Activated CD4-positive, alpha-beta T cell treated with anti-CD3 and anti-CD28 coated beads, Interleukin-2, amount 10 ng/mL, durations not matched to agents 24 days and 14 days (primary cell): ENCODE measurements at regions not wholly inside any gene's neighbourhood (a gene's known extent, or its start where the extent isn't known, plus 50 kb on each side); places are given as distances from the start of the nearest gene placed in this dataset.

ENCODE experiments used
- DNase-seq: peaks from one replicate; pipeline ENCODE4 v3.0.0; 2022
- H3K27ac Mint-ChIP-seq: one replicate; pipeline ENCODE4 v1.8.0; 2022; ENCODE audit warnings: mild to moderate bottlenecking, mixed read lengths
- H3K27me3 Mint-ChIP-seq: one replicate; pipeline ENCODE4 v1.8.0; 2022; ENCODE audit warnings: mixed read lengths
- H3K36me3 Mint-ChIP-seq: one replicate; pipeline ENCODE4 v1.8.0; 2022; ENCODE audit warnings: low read depth, mild to moderate bottlenecking, mixed read lengths
- H3K4me1 Mint-ChIP-seq: one replicate; pipeline ENCODE4 v1.8.0; 2021; ENCODE audit warnings: mixed read lengths
- H3K4me3 Mint-ChIP-seq: one replicate; pipeline ENCODE4 v1.8.0; 2022; ENCODE audit warnings: mild to moderate bottlenecking, moderate library complexity, mixed read lengths
- H3K9me3 Mint-ChIP-seq: one replicate; pipeline ENCODE4 v1.8.0; 2021; ENCODE audit warnings: mixed read lengths
- intact Hi-C: fragments of 100-400 bp; cut with micrococcal nuclease; formaldehyde crosslinking; loops from one replicate; pipeline ENCODE4 v1.15.1; 2023

DNA sequence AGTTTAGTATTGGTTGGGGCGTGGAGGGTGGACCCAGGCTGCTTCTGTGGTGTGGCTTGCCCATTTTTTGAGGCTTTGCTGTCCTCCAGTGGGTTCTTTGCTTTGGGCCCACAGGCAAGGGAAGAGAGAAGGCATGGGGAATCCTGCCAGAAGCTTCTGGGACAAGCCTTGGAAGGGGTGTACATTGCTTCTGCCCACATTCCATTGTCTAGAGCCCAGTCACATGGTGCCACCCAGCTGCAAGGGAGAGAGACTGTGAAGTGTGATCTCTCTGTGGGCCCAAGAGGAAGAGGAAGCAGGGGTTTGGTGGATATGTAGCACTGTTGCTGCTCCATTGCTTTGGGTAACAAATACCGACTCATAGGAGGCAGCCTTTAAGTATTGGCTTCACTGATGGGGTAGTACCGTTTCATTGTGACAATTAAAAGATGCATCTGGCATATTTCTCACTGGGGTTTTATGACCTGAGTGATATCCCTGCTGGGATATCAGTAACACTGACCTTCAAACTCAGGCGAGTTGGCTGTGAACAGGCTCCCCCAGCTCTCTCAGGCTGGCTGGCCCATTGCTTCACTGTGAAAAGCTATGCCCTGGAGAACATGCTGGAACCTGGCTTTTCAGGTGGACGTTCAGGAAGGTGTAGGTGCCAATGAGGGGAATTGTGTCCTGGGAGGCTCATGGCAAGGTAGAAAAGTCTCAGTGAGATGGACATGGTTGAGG is 85.9 kb downstream of the CLDN34 start:
- intact Hi-C loops: no loop called here
- H3K9me3 Mint-ChIP-seq: no peaks in the 10 kb centered on the region
- no peak for DNase-seq
- H3K4me3 Mint-ChIP-seq: no peak overlapping the region
- peaks cover 2% of the 10 kb centered on the region for H3K36me3 Mint-ChIP-seq
- H3K27ac Mint-ChIP-seq: no peak overlapping the region
- no peaks in the 10 kb centered on the region for H3K27me3 Mint-ChIP-seq
- H3K4me1 Mint-ChIP-seq: peaks cover 8% of the 10 kb centered on the region

GRCh38 chrX:10054396-10054795 is 87.2 kb downstream of the CLDN34 start:
- intact Hi-C loops: no loop called here
- no peak for DNase-seq
- Mint-ChIP-seq H3K27ac (no peak overlapping the region), H3K4me3 (no peak overlapping the region), H3K9me3 (no peaks in the 10 kb centered on the region), H3K36me3 (peaks cover 2% of the 10 kb centered on the region), H3K27me3 (no peaks in the 10 kb centered on the region), H3K4me1 (peaks cover 8% of the 10 kb centered on the region)

- Mint-ChIP-seq H3K9me3 (no peaks in the 10 kb centered on the region), H3K36me3 (peaks cover 2% of the 10 kb centered on the region), H3K4me3 (no peak overlapping the region), H3K27ac (no peak overlapping the region), H3K27me3 (peaks cover 1% of the 10 kb centered on the region), H3K4me1 (peaks cover 7% of the 10 kb centered on the region)
- intact Hi-C loops: no loop called here
- no peak for DNase-seq
Observed at GRCh38 chrX:10055430-10055829, 88.3 kb downstream of the CLDN34 start.

GRCh38 chrX:10062352-10062751 is 94.4 kb upstream of the CLCN4 start:
- Mint-ChIP-seq H3K4me1 (peaks cover 3% of the 10 kb centered on the region), H3K9me3 (no peaks in the 10 kb centered on the region), H3K4me3 (no peak overlapping the region), H3K36me3 (peaks cover 5% of the 10 kb centered on the region), H3K27ac (no peak overlapping the region), H3K27me3 (peaks cover 1% of the 10 kb centered on the region)
- intact Hi-C loops: no loop called here
- DNase-seq: no peak

- Mint-ChIP-seq H3K27ac (no peak overlapping the region), H3K36me3 (peaks cover 11% of the 10 kb centered on the region), H3K4me3 (no peak overlapping the region), H3K9me3 (no peaks in the 10 kb centered on the region), H3K4me1 (peaks cover 3% of the 10 kb centered on the region), H3K27me3 (peaks cover 1% of the 10 kb centered on the region)
- intact Hi-C loops: no loop called here
- DNase-seq: no peak
Observed at GRCh38 chrX:10062980-10063379, 93.8 kb upstream of the CLCN4 start.

DNA sequence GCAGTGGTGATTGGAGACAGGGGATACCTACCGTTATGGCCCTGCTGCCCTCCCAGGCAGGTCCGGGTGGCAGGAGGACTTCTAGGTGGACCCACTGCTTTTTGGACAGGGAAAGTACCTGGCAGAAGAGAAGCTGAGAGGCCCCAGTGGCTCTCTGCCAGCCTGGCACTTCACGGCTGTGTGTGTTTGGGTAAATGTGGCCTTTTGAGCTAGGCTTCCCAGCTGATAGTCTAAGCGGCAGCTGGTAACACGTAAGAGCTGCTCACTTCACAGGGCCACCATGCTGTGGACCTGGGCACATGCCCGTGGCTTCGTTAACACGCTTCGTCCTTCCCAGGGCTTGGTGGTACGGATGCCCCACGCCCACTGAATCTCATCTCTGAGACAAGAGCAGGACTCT is 92.0 kb upstream of the CLCN4 start:
- Mint-ChIP-seq H3K36me3 (peaks cover 11% of the 10 kb centered on the region), H3K27me3 (peaks cover 1% of the 10 kb centered on the region), H3K4me3 (no peak overlapping the region), H3K27ac (no peak overlapping the region), H3K4me1 (peaks cover 5% of the 10 kb centered on the region), H3K9me3 (no peaks in the 10 kb centered on the region)
- no peak for DNase-seq
- intact Hi-C loops: no loop called here

- no peak overlapping the region for H3K27ac Mint-ChIP-seq
- intact Hi-C loops: no loop called here
- H3K4me3 Mint-ChIP-seq: no peak overlapping the region
- H3K27me3 Mint-ChIP-seq: no peaks in the 10 kb centered on the region
- peaks cover 13% of the 10 kb centered on the region for H3K36me3 Mint-ChIP-seq
- no peak for DNase-seq
- H3K9me3 Mint-ChIP-seq: no peaks in the 10 kb centered on the region
- peaks cover 4% of the 10 kb centered on the region for H3K4me1 Mint-ChIP-seq
Observed at GRCh38 chrX:10070714-10071436, 85.9 kb upstream of the CLCN4 start.

- Mint-ChIP-seq H3K4me1 (peaks cover 4% of the 10 kb centered on the region), H3K27me3 (no peaks in the 10 kb centered on the region), H3K27ac (no peak overlapping the region), H3K4me3 (no peak overlapping the region), H3K9me3 (no peaks in the 10 kb centered on the region), H3K36me3 (peaks cover 11% of the 10 kb centered on the region)
- intact Hi-C loops: no loop called here
- no peak for DNase-seq
Observed at GRCh38 chrX:10071451-10072144, 85.2 kb upstream of the CLCN4 start.

DNA sequence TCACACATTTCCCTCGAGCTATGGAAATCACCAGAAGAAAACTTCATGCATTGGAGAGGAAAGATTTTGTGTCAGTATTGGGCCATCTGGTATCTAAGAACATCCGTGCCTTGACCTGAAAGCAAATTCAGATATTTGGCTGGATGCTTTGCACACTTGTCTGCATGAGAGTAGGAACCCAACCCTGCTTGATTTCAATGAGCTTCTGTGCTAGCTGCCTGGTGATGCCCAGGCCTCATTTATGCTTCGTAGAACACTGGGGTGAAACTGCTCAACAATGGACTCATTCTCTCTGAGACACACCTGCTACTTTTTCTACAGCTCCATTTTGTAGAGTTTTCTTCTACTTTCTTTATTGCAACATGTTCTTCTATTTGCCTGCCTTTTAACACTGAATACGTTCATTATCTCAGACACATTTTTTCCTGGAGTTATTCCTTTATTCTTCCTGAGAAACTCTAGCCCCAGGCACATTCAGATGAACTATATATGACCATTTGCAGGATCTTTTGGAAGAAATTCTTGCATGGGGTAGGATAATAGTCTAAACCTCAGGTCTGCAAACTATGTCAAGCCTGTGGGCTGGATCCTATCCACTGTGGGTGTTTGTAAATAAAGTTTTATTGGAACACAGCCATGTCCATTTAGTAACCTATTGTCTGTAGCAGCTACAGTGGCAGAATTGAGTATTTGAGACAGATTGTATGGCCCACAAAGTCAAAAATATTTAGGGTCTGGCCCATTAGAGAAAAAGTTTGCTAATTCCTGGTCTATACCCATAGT is 83.8 kb upstream of the CLCN4 start:
- Mint-ChIP-seq H3K4me3 (no peak overlapping the region), H3K4me1 (peaks cover 4% of the 10 kb centered on the region), H3K9me3 (no peaks in the 10 kb centered on the region), H3K36me3 (peaks cover 3% of the 10 kb centered on the region), H3K27me3 (no peaks in the 10 kb centered on the region), H3K27ac (no peak overlapping the region)
- no peak for DNase-seq
- intact Hi-C loops: no loop called here

DNA sequence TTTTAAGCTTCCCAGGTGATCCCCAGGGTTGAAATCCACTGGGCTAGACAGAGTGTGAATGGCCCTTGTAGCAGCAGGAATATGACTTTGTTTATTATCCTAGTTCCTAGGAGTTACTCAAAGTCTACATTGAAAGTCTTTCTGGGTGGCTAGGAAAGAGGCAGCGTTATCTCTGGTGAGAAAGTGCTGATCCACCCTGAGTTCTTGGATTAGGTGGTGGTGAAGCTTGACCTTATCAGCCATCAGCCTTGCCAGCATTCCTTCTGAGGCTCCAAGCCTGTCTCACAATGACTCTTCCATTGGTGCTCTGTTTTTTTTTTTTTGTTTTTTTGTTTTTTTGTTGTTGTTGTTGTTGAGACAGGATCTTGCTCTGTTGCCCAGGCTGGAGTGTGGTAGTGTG is 83.1 kb upstream of the CLCN4 start:
- Mint-ChIP-seq H3K27me3 (no peaks in the 10 kb centered on the region), H3K9me3 (no peaks in the 10 kb centered on the region), H3K27ac (no peak overlapping the region), H3K36me3 (peaks cover 3% of the 10 kb centered on the region), H3K4me1 (peaks cover 4% of the 10 kb centered on the region), H3K4me3 (no peak overlapping the region)
- intact Hi-C loops: no loop called here
- DNase-seq: no peak

GRCh38 chrX:10074241-10074941 is 82.4 kb upstream of the CLCN4 start:
- Mint-ChIP-seq H3K4me3 (no peak overlapping the region), H3K9me3 (no peaks in the 10 kb centered on the region), H3K27ac (no peak overlapping the region), H3K36me3 (peaks cover 5% of the 10 kb centered on the region), H3K27me3 (no peaks in the 10 kb centered on the region), H3K4me1 (peaks cover 4% of the 10 kb centered on the region)
- no peak for DNase-seq
- intact Hi-C loops: no loop called here

GRCh38 chrX:10076765-10077164 is 80.0 kb upstream of the CLCN4 start:
- Mint-ChIP-seq H3K9me3 (no peaks in the 10 kb centered on the region), H3K36me3 (peaks cover 9% of the 10 kb centered on the region), H3K4me1 (no peaks in the 10 kb centered on the region), H3K27ac (no peak overlapping the region), H3K4me3 (no peak overlapping the region), H3K27me3 (no peaks in the 10 kb centered on the region)
- intact Hi-C loops: no loop called here
- no peak for DNase-seq

- Mint-ChIP-seq H3K4me1 (peaks cover 4% of the 10 kb centered on the region), H3K27me3 (no peaks in the 10 kb centered on the region), H3K4me3 (no peak overlapping the region), H3K27ac (no peak overlapping the region), H3K36me3 (peaks cover 9% of the 10 kb centered on the region), H3K9me3 (no peaks in the 10 kb centered on the region)
- no peak for DNase-seq
- intact Hi-C loops: no loop called here
Observed at GRCh38 chrX:10077425-10078188, 79.2 kb upstream of the CLCN4 start.
